Loucy (cell line): ENCODE measurements at regions not wholly inside any gene's neighbourhood (a gene's known extent, or its start where the extent isn't known, plus 50 kb on each side); places are given as distances from the start of the nearest gene placed in this dataset.

ENCODE experiments used
- H2AFZ ChIP-seq: fragments of 200-600 bp; sonication (generic); 2 replicates; pipeline ENCODE4 v1.6.0; 2016; ENCODE audit warnings: antibody characterized with exemption, mild to moderate bottlenecking, low read length, moderate library complexity
- H3F3A ChIP-seq: fragments of 200-600 bp; 2 replicates; pipeline ENCODE4 v1.6.0; 2016; ENCODE audit warnings: antibody characterized with exemption, low read depth, mild to moderate bottlenecking
- H3K27me3 ChIP-seq: fragments of 200-600 bp; sonication (generic); 2 replicates; pipeline ENCODE4 v1.6.1; 2014; ENCODE audit warnings: low read length, mild to moderate bottlenecking; ENCODE audit not compliant: insufficient read depth, poor library complexity, severe bottlenecking
- H3K36me3 ChIP-seq: fragments of 200-600 bp; sonication (generic); 2 replicates; pipeline ENCODE4 v1.6.1; 2016; ENCODE audit warnings: low read length; ENCODE audit not compliant: insufficient read depth
- H3K4me1 ChIP-seq: fragments of 200-600 bp; sonication (generic); 2 replicates; pipeline ENCODE4 v1.5.1; 2014; ENCODE audit warnings: low read length, mild to moderate bottlenecking; ENCODE audit not compliant: insufficient read depth, poor library complexity, severe bottlenecking
- H3K4me2 ChIP-seq: fragments of 200-600 bp; sonication (generic); 2 replicates; pipeline ENCODE4 v1.6.0; 2014; ENCODE audit warnings: antibody characterized with exemption, low read length, low read depth, mild to moderate bottlenecking; ENCODE audit not compliant: poor library complexity, severe bottlenecking
- H3K4me3 ChIP-seq: fragments of 200-600 bp; sonication (generic); 2 replicates; pipeline ENCODE4 v1.5.1; 2014; ENCODE audit warnings: low read length, mild to moderate bottlenecking, mixed read lengths; ENCODE audit not compliant: poor library complexity, severe bottlenecking
- H3K79me2 ChIP-seq: fragments of 200-600 bp; sonication (generic); 2 replicates; pipeline ENCODE4 v1.6.1; 2014; ENCODE audit warnings: low read length; ENCODE audit not compliant: insufficient read depth
- H3K9ac ChIP-seq: fragments of 200-600 bp; sonication (generic); 2 replicates; pipeline ENCODE4 v1.6.0; 2014; ENCODE audit warnings: mild to moderate bottlenecking, low read depth, low read length, moderate library complexity; ENCODE audit not compliant: poor library complexity, severe bottlenecking
- H3K9me2 ChIP-seq: fragments of 200-600 bp; sonication (generic); replicated peaks from 2 replicates; pipeline ENCODE4 v1.6.1; 2016; ENCODE audit warnings: low read depth, low read length, mixed read lengths
- H3K9me3 ChIP-seq: fragments of 200-600 bp; sonication (generic); 2 replicates; pipeline ENCODE4 v1.6.1; 2014; ENCODE audit warnings: mild to moderate bottlenecking, antibody characterized with exemption, low read length, low read depth; ENCODE audit not compliant: insufficient read depth
- H4K20me1 ChIP-seq: fragments of 200-600 bp; sonication (generic); 2 replicates; pipeline ENCODE4 v1.6.0; 2014; ENCODE audit warnings: antibody characterized with exemption, low read length, mild to moderate bottlenecking; ENCODE audit not compliant: insufficient read depth, poor library complexity, severe bottlenecking
- CTCF ChIP-seq: fragments of 200-600 bp; sonication (generic); conservative IDR thresholded peaks from 2 replicates; pipeline ENCODE4 v1.5.1; 2014; ENCODE audit warnings: mild to moderate bottlenecking, antibody characterized with exemption, low read length
- EZH2phosphoT487 ChIP-seq: fragments of 200-600 bp; IDR thresholded peaks from 2 replicates; pipeline ENCODE4 v1.6.1; 2018; ENCODE audit warnings: antibody characterized with exemption, mild to moderate bottlenecking, moderate library complexity, borderline replicate concordance

- no peaks in the 10 kb centered on the region for H3K36me3 ChIP-seq
- no peak overlapping the region for H3K4me2 ChIP-seq
- no peaks in the 10 kb centered on the region for H3K4me1 ChIP-seq
- H3K27me3 ChIP-seq = no peaks in the 10 kb centered on the region
- H2AFZ ChIP-seq = no peak overlapping the region
- no peaks in the 10 kb centered on the region for H4K20me1 ChIP-seq
- no peaks in the 10 kb centered on the region for H3K9me2 ChIP-seq
- no peak for TF ChIP-seq CTCF
- TF ChIP-seq EZH2phosphoT487 = no peak
- H3F3A ChIP-seq = no peaks in the 10 kb centered on the region
- H3K9ac ChIP-seq = no peak overlapping the region
- H3K9me3 ChIP-seq = no peaks in the 10 kb centered on the region
- H3K79me2 ChIP-seq = no peaks in the 10 kb centered on the region
- H3K4me3 ChIP-seq = no peak overlapping the region
Observed at GRCh38 chr1:187903223-187903622, 1074.5 kb downstream of the PLA2G4A start.

GRCh38 chr1:187909382-187909781, 1080.6 kb downstream of the PLA2G4A start:
- Histone ChIP-seq H3K4me3 (no peak overlapping the region), H4K20me1 (no peaks in the 10 kb centered on the region), H3K27me3 (no peaks in the 10 kb centered on the region), H3K9ac (no peak overlapping the region), H3K4me2 (no peak overlapping the region), H3K4me1 (no peaks in the 10 kb centered on the region), H3K9me3 (no peaks in the 10 kb centered on the region), H3K9me2 (no peaks in the 10 kb centered on the region), H3K79me2 (no peaks in the 10 kb centered on the region), H3F3A (no peaks in the 10 kb centered on the region), H2AFZ (no peak overlapping the region), H3K36me3 (no peaks in the 10 kb centered on the region)
- no peak for TF ChIP-seq CTCF

GRCh38 chr1:187911820-187912219, 1083.1 kb downstream of the PLA2G4A start:
- Histone ChIP-seq H3K4me2 (no peak overlapping the region), H2AFZ (no peak overlapping the region), H3K9me3 (no peaks in the 10 kb centered on the region), H3K4me3 (no peak overlapping the region), H3K9me2 (no peaks in the 10 kb centered on the region), H3K79me2 (no peaks in the 10 kb centered on the region), H3K27me3 (no peaks in the 10 kb centered on the region), H3K36me3 (no peaks in the 10 kb centered on the region), H4K20me1 (no peaks in the 10 kb centered on the region), H3F3A (no peaks in the 10 kb centered on the region), H3K9ac (no peak overlapping the region), H3K4me1 (no peaks in the 10 kb centered on the region)
- TF ChIP-seq EZH2phosphoT487 (no peak), CTCF (no peak)
